Heart right ventricle (tissue), 16 donors: ENCODE measurements at regions not wholly inside any gene's neighbourhood (a gene's known extent, or its start where the extent isn't known, plus 50 kb on each side); places are given as distances from the start of the nearest gene placed in this dataset.

Source experiments
- ATAC-seq, 8 donors: fragments of 200-7000 bp; cut with Tn5 transposase; one replicate each; pipeline ENCODE4 v1.9.1; 2020; ENCODE audit warnings: mild to moderate bottlenecking in 8 of 8, moderate library complexity in 8 of 8, moderate number of reproducible peaks in 1 of 8
- DNase-seq, 2 donors: peaks; one replicate each; pipeline ENCODE4 v3.0.0-alpha.2; 2020
- H3K27ac ChIP-seq, 10 donors: fragments of 200-600 bp; sonication (generic) in 2 of 10; one replicate each; pipeline versions ENCODE4 v1.5.0 to v1.8.0; 2020 to 2022; ENCODE audit warnings: mild to moderate bottlenecking in 3 of 10
- H3K27me3 ChIP-seq, 7 donors: fragments of 200-600 bp; one replicate each; pipeline ENCODE4 v1.8.0; 2021 to 2022; ENCODE audit warnings: mild to moderate bottlenecking in 2 of 7
- H3K36me3 ChIP-seq, 9 donors: fragments of 200-600 bp; sonication (generic) in 1 of 9; one replicate each; pipeline versions ENCODE4 v1.5.0 to v1.8.0; 2020 to 2022; ENCODE audit warnings: mild to moderate bottlenecking in 2 of 9
- H3K4me1 ChIP-seq, 9 donors: fragments of 200-600 bp; sonication (generic) in 1 of 9; one replicate each; pipeline versions ENCODE4 v1.5.0 to v1.8.0; 2020 to 2022; ENCODE audit warnings: mild to moderate bottlenecking in 4 of 9
- H3K4me3 ChIP-seq, 10 donors: fragments of 200-600 bp; sonication (generic) in 2 of 10; one replicate each; pipeline versions ENCODE4 v1.5.0 to v1.8.0; 2020 to 2022; ENCODE audit warnings: mild to moderate bottlenecking in 7 of 10, moderate library complexity in 2 of 10
- H3K9me3 ChIP-seq, 11 donors: fragments of 200-600 bp in 10 of 11; sonication (generic) in 2 of 11; one replicate each; pipeline versions ENCODE4 v1.5.0 to v1.8.0; 2013 to 2022; ENCODE audit warnings: mild to moderate bottlenecking in 2 of 11, control low read depth in 1 of 11, moderate library complexity in 1 of 11
- CTCF ChIP-seq, 9 donors: fragments of 200-600 bp; sonication (generic) in 2 of 9; IDR thresholded peaks; one replicate each; pipeline versions ENCODE4 v1.5.0 to v1.8.0; 2021 to 2022; ENCODE audit warnings: antibody characterized with exemption in 9 of 9, mild to moderate bottlenecking in 5 of 9, moderate library complexity in 1 of 9
- WGBS, 2 donors: extraction: QIAGEN DNeasy Blood & Tissue Kit; methylation state at CpG; one replicate each; pipeline ENCODE4 v1.1.7; 2013; ENCODE audit warnings: inconsistent platforms in 1 of 2; 5-methylcytosine and 5-hydroxymethylcytosine counted together
- intact Hi-C, 10 donors: fragments of 100-400 bp; cut with DNase I; formaldehyde crosslinking; loops; one replicate each; pipeline versions ENCODE4 v1.11.1 to v1.14.2; 2022
- donor health status: Arrhythmogenic right ventricular cardiomyopathy.
- donor health status: ischemic (EF 13 %, LVEDD 7.1; RV severe dilation, severe dysfunction).
- donor health status: healthy with polysubstance abuse.
- donor health status: DM: no; HTN: yes; CAD: no.
- donor health status: DM: no; HTN: no; CAD: no.
- donor health status: ischemic (EF 25% LVEDD 6.9; RV normal size, moderate dysfunction).
- donor health status: ischemic (EF 25% LVEDD 5.7; RV mildly dilated, moderate dysfunction).
- donor health status: healthy.
- donor health status: DM: yes; HTN: yes; CAD: no.
- donor health status: Ischemic cardiomyopathy.
- donor health status: ischemic (EF 35%, LVEDD 5.7; RV mildly dilated, moderate dysfunction).
- donor health status: nonischemic (EF 11% LVEDD 7.7; RV severe dilation, severe dysfunction).
- donor health status: DM: yes; HTN: yes; CAD: no.
- donor health status: PGD.
- donor health status: ischemic (EF 29% LVEDD 5.4; RV normal size, mild dysfunction).
- donor health status: nonischemic (EF 23%, LVEDD 6.1; RV moderate dilation, normal function).

- Histone ChIP-seq H3K9me3 (no peaks in the 10 kb centered on the region), H3K4me1 (peaks cover 0 to 25% (median 15%) of the 10 kb centered on the region in 9 donors), H3K27me3 (no peaks in the 10 kb centered on the region), H3K27ac (peak overlapping the region in 7 of 10 donors; percentile 10 to 57 (median 45)), H3K36me3 (no peaks in the 10 kb centered on the region), H3K4me3 (no peak overlapping the region)
- intact Hi-C loops = loop anchor here in 3 of 10 donors (10.0 kb wide), 2 partner anchors 141 to 279 kb away; partner anchors contain the start of gene TENT5A (in 3 of the 3)
- DNase-seq (peak; percentile 17 to 82), ATAC-seq (peak; percentile 75 to 93 (median 89))
- WGBS, 2 donors = 41 to 43% methylated on average over 3 of the region's 3 CpGs
- TF ChIP-seq CTCF (IDR thresholded peaks at IDR 0.05) = no peak
Measured at GRCh38 chr6:82033631-82034211, 213.8 kb downstream of the IBTK start.

DNA sequence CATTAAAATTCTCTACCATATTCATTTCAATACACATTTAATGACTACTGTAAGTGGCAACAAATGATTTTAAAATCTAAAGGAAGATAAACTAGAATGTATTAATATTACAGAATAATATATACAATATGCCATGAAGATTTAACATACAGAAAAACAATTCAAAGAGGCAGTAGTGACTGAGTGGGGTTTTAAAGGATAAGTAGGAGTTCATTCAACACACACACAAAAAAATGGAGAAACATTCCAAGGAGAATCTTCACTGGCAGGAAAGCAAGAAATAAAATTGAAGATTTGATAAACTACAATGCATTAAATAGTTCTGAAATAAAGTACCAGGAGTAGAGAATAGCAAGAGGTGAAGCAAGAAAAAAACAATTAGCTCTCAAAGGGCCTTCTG is 215.1 kb downstream of the IBTK start:
- peaks cover 0 to 25% (median 15%) of the 10 kb centered on the region in 9 donors for H3K4me1 ChIP-seq
- no peak overlapping the region for H3K27ac ChIP-seq
- no peak for TF ChIP-seq CTCF (IDR thresholded peaks at IDR 0.05)
- intact Hi-C loops = loop anchor here in 3 of 10 donors (10.0 kb wide), 2 partner anchors 142 to 278 kb away; partner anchors contain the start of gene TENT5A (in 3 of the 3)
- no peak overlapping the region for H3K4me3 ChIP-seq
- no peaks in the 10 kb centered on the region for H3K36me3 ChIP-seq
- no peaks in the 10 kb centered on the region for H3K9me3 ChIP-seq
- no peak for ATAC-seq
- no peak for DNase-seq
- no peaks in the 10 kb centered on the region for H3K27me3 ChIP-seq

DNA sequence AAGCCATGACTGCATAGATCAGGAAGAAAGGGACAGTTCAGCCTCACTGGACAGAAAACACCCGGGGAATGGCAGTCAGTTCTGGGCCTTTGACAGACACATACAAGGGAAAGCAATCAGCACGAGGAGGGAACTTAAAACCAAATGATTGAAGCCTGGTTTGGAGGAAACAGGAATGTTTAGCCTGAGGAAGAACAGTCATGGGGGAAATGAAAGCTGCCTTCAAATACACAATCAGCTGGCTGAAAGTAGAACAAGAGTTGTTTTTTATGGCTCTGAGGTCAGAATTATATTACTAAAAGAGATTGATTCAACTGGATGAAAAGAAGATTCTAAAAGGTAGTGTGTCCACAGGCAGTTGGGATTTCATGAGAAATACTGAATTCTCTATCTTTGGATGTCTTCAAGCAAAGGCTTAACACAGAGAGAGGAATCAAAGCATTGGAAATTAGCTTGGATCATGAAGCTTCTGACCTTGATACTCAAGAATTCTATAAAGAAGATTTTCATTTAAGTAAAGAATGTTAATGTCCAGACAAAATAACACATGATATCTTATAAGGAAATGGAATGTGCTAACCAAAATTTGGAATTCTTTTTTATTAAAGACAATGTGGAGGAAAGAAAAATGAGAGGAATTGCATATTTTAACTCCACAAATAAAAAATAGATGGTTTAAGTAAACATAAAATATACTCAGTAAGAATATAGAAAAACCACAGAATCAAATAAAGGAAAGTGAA is 216.6 kb downstream of the IBTK start:
- DNase-seq (no peak), ATAC-seq (no peak)
- Histone ChIP-seq H3K9me3 (no peaks in the 10 kb centered on the region), H3K4me3 (no peak overlapping the region), H3K4me1 (peaks cover 0 to 25% (median 15%) of the 10 kb centered on the region in 9 donors), H3K36me3 (no peaks in the 10 kb centered on the region), H3K27me3 (no peaks in the 10 kb centered on the region), H3K27ac (peak overlapping the region in 4 of 10 donors; percentile 2 to 18 (median 6))
- WGBS, 2 donors = 39 to 59% methylated on average over 2 of the region's 2 CpGs
- TF ChIP-seq CTCF (IDR thresholded peaks at IDR 0.05) = no peak
- intact Hi-C loops = loop anchor here in 3 of 10 donors (10.0 kb wide), 2 partner anchors 144 to 276 kb away; partner anchors contain the start of gene TENT5A (in 3 of the 3)

GRCh38 chr6:82030301-82030700 is 217.2 kb downstream of the IBTK start:
- DNase-seq (no peak), ATAC-seq (peak in 1 of 8 donors; percentile 37)
- H3K36me3 ChIP-seq = no peaks in the 10 kb centered on the region
- peak overlapping the region in 4 of 10 donors; percentile 2 to 18 (median 6) for H3K27ac ChIP-seq
- no peak for TF ChIP-seq CTCF (IDR thresholded peaks at IDR 0.05)
- no peaks in the 10 kb centered on the region for H3K9me3 ChIP-seq
- H3K27me3 ChIP-seq = no peaks in the 10 kb centered on the region
- H3K4me3 ChIP-seq = no peak overlapping the region
- peaks cover 0 to 25% (median 15%) of the 10 kb centered on the region in 9 donors for H3K4me1 ChIP-seq
- WGBS, 2 donors = 43 to 51% methylated on average over 2 of the region's 2 CpGs
- intact Hi-C loops = loop anchor here in 3 of 10 donors (10.0 kb wide), 2 partner anchors 144 to 276 kb away; partner anchors contain the start of gene TENT5A (in 3 of the 3)
